OCI-LY1 (cell line): ENCODE measurements at regions not wholly inside any gene's neighbourhood (a gene's known extent, or its start where the extent isn't known, plus 50 kb on each side); places are given as distances from the start of the nearest gene placed in this dataset.

Experiments used
- CTCF ChIP-seq: fragments of 200-600 bp; sonication (generic), shearing (Covaris generic); IDR thresholded peaks from 2 replicates; pipeline ENCODE4 v1.5.1; 2017; ENCODE audit warnings: mild to moderate bottlenecking, antibody characterized with exemption, low read length, moderate library complexity, mixed read lengths
- EZH2 ChIP-seq: fragments of 200-600 bp; sonication (generic), shearing (Covaris generic); IDR thresholded peaks from 2 replicates; pipeline ENCODE4 v1.8.0; 2017; ENCODE audit warnings: borderline replicate concordance, mixed run types, mild to moderate bottlenecking, antibody characterized with exemption, low read length, moderate library complexity, mixed read lengths

GRCh38 chr5:13179407-13180087 is 764.9 kb downstream of the DNAH5 start:
- TF ChIP-seq CTCF (no peak), EZH2 (no peak)
